ENCODE measurements at regions not wholly inside any gene's neighbourhood (a gene's known extent, or its start where the extent isn't known, plus 50 kb on each side); places are given as distances from the start of the nearest gene placed in this dataset.

DNA sequence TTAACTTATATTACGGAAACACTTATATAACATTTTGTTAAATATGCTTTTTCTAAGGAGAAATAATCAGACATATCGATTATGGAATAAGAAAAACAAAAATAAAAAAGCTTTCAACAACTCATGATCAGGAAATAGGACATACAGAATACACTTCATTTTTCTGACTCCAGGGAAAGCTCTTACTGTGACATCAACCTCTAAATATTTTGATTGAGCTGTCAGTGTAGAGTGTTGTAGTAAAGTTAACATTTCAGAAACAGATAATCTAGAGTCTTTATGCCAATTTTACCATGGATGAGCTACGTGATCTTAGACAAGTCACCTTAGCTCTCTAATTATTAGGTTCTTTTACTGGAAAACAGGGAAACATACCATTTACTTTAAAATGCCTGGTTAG is 218.9 kb upstream of the SORCS1 start:
- TF ChIP-seq, protein P1, sequence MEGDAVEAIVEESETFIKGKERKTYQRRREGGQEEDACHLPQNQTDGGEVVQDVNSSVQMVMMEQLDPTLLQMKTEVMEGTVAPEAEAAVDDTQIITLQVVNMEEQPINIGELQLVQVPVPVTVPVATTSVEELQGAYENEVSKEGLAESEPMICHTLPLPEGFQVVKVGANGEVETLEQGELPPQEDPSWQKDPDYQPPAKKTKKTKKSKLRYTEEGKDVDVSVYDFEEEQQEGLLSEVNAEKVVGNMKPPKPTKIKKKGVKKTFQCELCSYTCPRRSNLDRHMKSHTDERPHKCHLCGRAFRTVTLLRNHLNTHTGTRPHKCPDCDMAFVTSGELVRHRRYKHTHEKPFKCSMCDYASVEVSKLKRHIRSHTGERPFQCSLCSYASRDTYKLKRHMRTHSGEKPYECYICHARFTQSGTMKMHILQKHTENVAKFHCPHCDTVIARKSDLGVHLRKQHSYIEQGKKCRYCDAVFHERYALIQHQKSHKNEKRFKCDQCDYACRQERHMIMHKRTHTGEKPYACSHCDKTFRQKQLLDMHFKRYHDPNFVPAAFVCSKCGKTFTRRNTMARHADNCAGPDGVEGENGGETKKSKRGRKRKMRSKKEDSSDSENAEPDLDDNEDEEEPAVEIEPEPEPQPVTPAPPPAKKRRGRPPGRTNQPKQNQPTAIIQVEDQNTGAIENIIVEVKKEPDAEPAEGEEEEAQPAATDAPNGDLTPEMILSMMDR (IDR thresholded peaks at IDR 0.05; ENCODE audit: extremely low read depth, insufficient read depth, missing control alignments): no peak
- no peak for DNase-seq (ENCODE audit: low spot score)
- in situ Hi-C loops (cut with MboI; ENCODE audit: low pct_unique_long_range_greater_than_20kb, low sequenced_read_pairs, unreplicated experiment): no loop called here

DNA sequence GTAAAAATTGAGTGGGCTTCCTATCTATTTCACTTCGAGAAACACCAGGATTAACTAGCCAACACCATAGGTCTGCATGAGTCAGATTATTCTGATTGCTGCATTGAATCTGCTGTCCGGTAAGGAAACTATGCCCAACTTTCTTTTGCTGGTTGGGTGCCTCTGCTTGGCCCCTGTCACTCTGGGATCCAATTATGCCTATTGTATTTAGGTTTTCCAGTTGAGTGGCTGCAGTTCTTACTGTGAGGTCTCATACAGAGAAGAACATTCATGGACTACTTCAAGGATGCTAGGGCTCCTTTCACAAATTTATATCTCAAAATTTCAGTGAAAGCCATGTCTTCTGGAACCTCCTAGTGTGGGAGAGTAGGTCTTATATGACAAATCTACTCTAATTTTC is 215.1 kb upstream of the SORCS1 start:
- in situ Hi-C loops (cut with MboI; ENCODE audit: low pct_unique_long_range_greater_than_20kb, low sequenced_read_pairs, unreplicated experiment): no loop called here
- DNase-seq (ENCODE audit: low spot score): no peak
- TF ChIP-seq, protein P1 (IDR thresholded peaks at IDR 0.05; ENCODE audit: extremely low read depth, insufficient read depth, missing control alignments): no peak

DNA sequence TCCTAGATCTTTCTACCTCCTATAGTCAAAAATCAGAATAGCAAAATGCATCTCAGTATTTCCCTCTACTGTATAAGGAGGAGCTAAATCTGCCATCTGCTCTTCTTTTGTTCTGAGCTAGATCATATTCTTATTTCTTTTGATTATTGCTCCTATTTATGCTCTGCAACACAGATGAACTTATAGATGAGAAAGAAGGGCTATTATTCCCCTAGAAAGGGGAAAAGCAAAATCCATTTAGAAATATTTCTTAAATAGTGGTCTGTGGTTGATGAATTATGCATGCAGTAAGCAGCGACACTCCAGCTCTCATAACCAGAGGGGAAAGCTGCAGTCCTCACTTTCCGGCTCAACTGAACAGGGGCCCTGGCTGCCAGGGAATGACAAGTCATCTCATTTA is 207.3 kb upstream of the SORCS1 start:
- DNase-seq (ENCODE audit: low spot score): no peak
- TF ChIP-seq, protein P1 (IDR thresholded peaks at IDR 0.05; ENCODE audit: extremely low read depth, insufficient read depth, missing control alignments): no peak
- in situ Hi-C loops (cut with MboI; ENCODE audit: low pct_unique_long_range_greater_than_20kb, low sequenced_read_pairs, unreplicated experiment): no loop called here

DNA sequence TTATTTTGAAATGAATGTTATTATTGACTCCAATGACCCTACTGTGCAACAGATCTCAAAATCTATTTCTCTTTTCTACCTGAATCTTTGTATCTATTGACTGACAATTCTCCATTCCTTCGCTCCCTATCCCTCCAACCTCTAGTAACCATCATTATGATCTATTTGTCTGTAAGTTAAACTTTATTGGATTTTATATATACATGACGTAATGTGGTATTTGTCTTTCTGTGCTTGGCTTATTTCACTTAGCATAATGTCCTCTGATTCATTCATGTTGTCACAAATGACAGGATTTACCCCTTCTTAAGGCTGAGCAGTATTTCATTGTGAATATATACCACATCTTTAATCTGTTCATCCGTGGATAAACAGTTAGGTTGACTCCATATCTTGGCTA is 200.4 kb upstream of the SORCS1 start:
- TF ChIP-seq, protein P1 (IDR thresholded peaks at IDR 0.05; ENCODE audit: extremely low read depth, insufficient read depth, missing control alignments): no peak
- in situ Hi-C loops (cut with MboI; ENCODE audit: low pct_unique_long_range_greater_than_20kb, low sequenced_read_pairs, unreplicated experiment): no loop called here
- no peak for DNase-seq (ENCODE audit: low spot score)

DNA sequence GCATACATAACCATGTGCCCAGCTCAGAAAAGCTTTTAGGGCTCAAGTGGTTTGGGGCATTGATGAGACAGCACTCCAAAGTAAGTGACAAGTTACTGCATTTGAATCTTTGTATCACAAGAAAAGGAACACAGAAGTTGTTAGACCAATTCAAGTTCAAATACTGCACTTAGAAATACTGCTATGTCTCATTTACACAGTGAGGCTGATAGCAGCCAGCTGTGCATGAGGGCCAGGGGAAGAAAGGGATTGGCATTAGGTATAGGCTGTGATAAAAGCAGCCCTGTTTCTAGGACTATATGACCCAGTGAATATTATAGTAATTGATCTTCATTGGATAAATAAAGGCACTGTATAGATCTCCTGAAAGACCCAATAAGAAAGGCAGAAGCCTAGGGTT is 197.8 kb upstream of the SORCS1 start:
- in situ Hi-C loops (cut with MboI; ENCODE audit: low pct_unique_long_range_greater_than_20kb, low sequenced_read_pairs, unreplicated experiment): no loop called here
- DNase-seq (ENCODE audit: low spot score): no peak
- TF ChIP-seq, protein P1 (IDR thresholded peaks at IDR 0.05; ENCODE audit: extremely low read depth, insufficient read depth, missing control alignments): no peak

DNA sequence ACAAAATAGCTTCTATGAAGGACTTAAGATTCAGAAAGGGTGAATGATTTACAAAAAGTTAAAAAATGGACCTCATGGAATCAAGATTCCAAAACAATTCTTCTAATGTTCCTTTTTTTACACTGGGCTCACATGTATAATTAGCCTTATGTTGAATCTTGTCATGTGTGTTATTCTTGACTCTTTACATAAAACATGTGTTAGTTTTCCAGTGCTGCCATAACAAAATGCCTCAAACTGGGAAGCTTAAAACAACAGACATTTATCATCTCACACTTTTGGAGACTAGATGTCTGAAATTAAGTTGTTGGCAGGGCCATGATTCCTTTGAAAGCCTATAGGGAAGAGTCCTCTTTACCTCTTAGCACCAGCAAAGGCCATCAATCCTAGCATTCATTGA is 192.5 kb upstream of the SORCS1 start:
- TF ChIP-seq, protein P1 (IDR thresholded peaks at IDR 0.05; ENCODE audit: extremely low read depth, insufficient read depth, missing control alignments): no peak
- DNase-seq (ENCODE audit: low spot score): no peak
- in situ Hi-C loops (cut with MboI; ENCODE audit: low pct_unique_long_range_greater_than_20kb, low sequenced_read_pairs, unreplicated experiment): no loop called here

DNA sequence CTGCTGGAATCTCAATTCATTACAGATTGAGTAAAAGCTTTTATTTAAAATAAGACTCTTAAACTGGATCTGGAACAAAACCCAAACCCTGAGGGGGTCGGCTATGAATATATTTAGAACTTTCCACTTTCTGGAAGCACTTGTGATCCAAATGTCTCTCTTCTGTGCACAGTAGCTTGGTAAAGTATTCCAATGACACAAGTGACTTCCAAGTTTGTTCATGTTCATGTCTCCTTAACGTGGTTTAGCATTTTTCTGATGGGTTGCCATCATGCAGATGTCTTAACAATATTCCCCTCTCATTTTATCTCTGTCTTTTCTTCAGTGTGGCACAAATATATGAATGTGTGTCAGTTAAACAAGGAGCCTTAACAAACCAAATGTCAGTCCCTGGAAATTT is 191.9 kb upstream of the SORCS1 start:
- no peak for DNase-seq (ENCODE audit: low spot score)
- TF ChIP-seq, protein P1 (IDR thresholded peaks at IDR 0.05; ENCODE audit: extremely low read depth, insufficient read depth, missing control alignments): no peak
- in situ Hi-C loops (cut with MboI; ENCODE audit: low pct_unique_long_range_greater_than_20kb, low sequenced_read_pairs, unreplicated experiment): no loop called here
